GM18870 (cell line): ENCODE measurements at regions not wholly inside any gene's neighbourhood (a gene's known extent, or its start where the extent isn't known, plus 50 kb on each side); places are given as distances from the start of the nearest gene placed in this dataset.

ENCODE experiments used
- ATAC-seq: cut with Tn5 transposase; IDR thresholded peaks from one replicate; pipeline ENCODE4 v1.9.1; 2021; ENCODE audit warnings: moderate library complexity; ENCODE audit not compliant: unreplicated experiment

- ATAC-seq, result no peak
Observed at GRCh38 chr14:29265852-29266251, 499.3 kb downstream of the FOXG1 start.

GRCh38 chr14:29271669-29272068 is 505.1 kb downstream of the FOXG1 start:
- no peak for ATAC-seq

- ATAC-seq, result no peak
Observed at GRCh38 chr14:29273513-29273912, 506.9 kb downstream of the FOXG1 start.

GRCh38 chr14:29274890-29275596 is 508.5 kb downstream of the FOXG1 start:
- no peak for ATAC-seq

GRCh38 chr14:29278301-29279263 is 512.0 kb downstream of the FOXG1 start:
- ATAC-seq, result no peak

GRCh38 chr14:29282169-29282568 is 515.6 kb downstream of the FOXG1 start:
- ATAC-seq, result no peak

GRCh38 chr14:29290441-29290840 is 523.9 kb downstream of the FOXG1 start:
- ATAC-seq, result no peak

GRCh38 chr14:29299372-29299771 is 532.8 kb downstream of the FOXG1 start:
- ATAC-seq, result no peak

GRCh38 chr14:29301571-29301970 is 535.0 kb downstream of the FOXG1 start:
- ATAC-seq, result no peak

- no peak for ATAC-seq
Observed at GRCh38 chr14:29310210-29310609, 543.6 kb downstream of the FOXG1 start.

GRCh38 chr14:29310757-29311156 is 544.2 kb downstream of the FOXG1 start:
- no peak for ATAC-seq

- ATAC-seq, result no peak
Observed at GRCh38 chr14:29311983-29312382, 545.4 kb downstream of the FOXG1 start.

GRCh38 chr14:29316936-29317335 is 550.3 kb downstream of the FOXG1 start:
- ATAC-seq, result no peak

GRCh38 chr14:29317423-29317822 is 550.8 kb downstream of the FOXG1 start:
- ATAC-seq, result no peak

GRCh38 chr14:29320286-29320685 is 553.7 kb downstream of the FOXG1 start:
- no peak for ATAC-seq

- ATAC-seq, result no peak
Observed at GRCh38 chr14:29321646-29322045, 555.1 kb downstream of the FOXG1 start.

- no peak for ATAC-seq
Observed at GRCh38 chr14:29339494-29340172, 573.0 kb downstream of the FOXG1 start.

- ATAC-seq, result no peak
Observed at GRCh38 chr14:29348504-29348903, 579.1 kb downstream of the PRKD1 start.

- no peak for ATAC-seq
Observed at GRCh38 chr14:29350496-29350895, 577.2 kb downstream of the PRKD1 start.

GRCh38 chr14:29351996-29352705 is 575.5 kb downstream of the PRKD1 start:
- ATAC-seq, result no peak

- no peak for ATAC-seq
Observed at GRCh38 chr14:29352706-29353080, 575.0 kb downstream of the PRKD1 start.
